ENCODE measurements at regions not wholly inside any gene's neighbourhood (a gene's known extent, or its start where the extent isn't known, plus 50 kb on each side); places are given as distances from the start of the nearest gene placed in this dataset.

GRCh38 chr15:38864122-38864521, 299.5 kb upstream of the RASGRP1 start:
- no peak for DNase-seq

- DNase-seq: no peak
These were observed 300.4 kb upstream of the RASGRP1 start for GRCh38 chr15:38864827-38865581.

GRCh38 chr15:38867556-38867955, 302.9 kb upstream of the RASGRP1 start:
- no peak for DNase-seq

- DNase-seq: no peak
These were observed 303.9 kb upstream of the RASGRP1 start for GRCh38 chr15:38868326-38869114.

GRCh38 chr15:38871638-38872037, 307.0 kb upstream of the RASGRP1 start:
- no peak for DNase-seq

GRCh38 chr15:38872732-38873131, 308.1 kb upstream of the RASGRP1 start:
- DNase-seq: no peak

GRCh38 chr15:38873158-38873557, 308.5 kb upstream of the RASGRP1 start:
- DNase-seq: no peak

- no peak for DNase-seq
These were observed 309.9 kb upstream of the RASGRP1 start for GRCh38 chr15:38874464-38874863.

- DNase-seq: no peak
These were observed 311.6 kb upstream of the RASGRP1 start for GRCh38 chr15:38876211-38876610.

GRCh38 chr15:38876621-38877020, 312.0 kb upstream of the RASGRP1 start:
- DNase-seq: no peak

GRCh38 chr15:38877471-38877870, 312.9 kb upstream of the RASGRP1 start:
- DNase-seq: no peak

GRCh38 chr15:38878026-38878425, 313.4 kb upstream of the RASGRP1 start:
- no peak for DNase-seq

GRCh38 chr15:38878926-38879325, 314.3 kb upstream of the RASGRP1 start:
- DNase-seq: no peak

- no peak for DNase-seq
These were observed 315.4 kb upstream of the RASGRP1 start for GRCh38 chr15:38879909-38880471.

GRCh38 chr15:38882221-38882620, 317.6 kb upstream of the RASGRP1 start:
- no peak for DNase-seq

- no peak for DNase-seq
These were observed 319.4 kb upstream of the RASGRP1 start for GRCh38 chr15:38883987-38884386.

- no peak for DNase-seq
These were observed 320.4 kb upstream of the RASGRP1 start for GRCh38 chr15:38885001-38885400.

- DNase-seq: no peak
These were observed 320.9 kb upstream of the RASGRP1 start for GRCh38 chr15:38885471-38885952.

- no peak for DNase-seq
These were observed 321.9 kb upstream of the RASGRP1 start for GRCh38 chr15:38886315-38887163.

GRCh38 chr15:38888701-38889221, 324.1 kb upstream of the RASGRP1 start:
- no peak for DNase-seq

GRCh38 chr15:38890194-38890593, 325.6 kb upstream of the RASGRP1 start:
- no peak for DNase-seq

- no peak for DNase-seq
These were observed 329.3 kb upstream of the RASGRP1 start for GRCh38 chr15:38893925-38894242.

All from activated naive CD4-positive, alpha-beta T cell treated with anti-CD3 and anti-CD28 coated beads, Interleukin-2, amount 50 U/mL, for 16 hours (primary cell).